Activated T-cell treated with anti-CD3 and anti-CD28 coated beads, Interleukin-2, amount 50 U/mL, for 24 hours (primary cell): ENCODE measurements at regions not wholly inside any gene's neighbourhood (a gene's known extent, or its start where the extent isn't known, plus 50 kb on each side); places are given as distances from the start of the nearest gene placed in this dataset.

Experiments
- DNase-seq: peaks from one replicate; pipeline ENCODE4 v3.0.0-alpha.2; 2020
- H3K27ac Mint-ChIP-seq: 2 replicates; pipeline ENCODE4 v1.8.0; 2020; ENCODE audit warnings: mild to moderate bottlenecking, mixed read lengths
- H3K27me3 Mint-ChIP-seq: 2 replicates; pipeline ENCODE4 v1.8.0; 2020; ENCODE audit warnings: mixed read lengths
- H3K36me3 Mint-ChIP-seq: 2 replicates; pipeline ENCODE4 v1.8.0; 2020; ENCODE audit warnings: low read depth, mixed read lengths
- H3K4me1 Mint-ChIP-seq: 2 replicates; pipeline ENCODE4 v1.8.0; 2020; ENCODE audit warnings: low read depth, mixed read lengths
- H3K4me3 Mint-ChIP-seq: 2 replicates; pipeline ENCODE4 v1.8.0; 2020; ENCODE audit warnings: mild to moderate bottlenecking, moderate library complexity, mixed read lengths
- H3K9me3 Mint-ChIP-seq: 2 replicates; pipeline ENCODE4 v1.8.0; 2020; ENCODE audit warnings: mixed read lengths

DNA sequence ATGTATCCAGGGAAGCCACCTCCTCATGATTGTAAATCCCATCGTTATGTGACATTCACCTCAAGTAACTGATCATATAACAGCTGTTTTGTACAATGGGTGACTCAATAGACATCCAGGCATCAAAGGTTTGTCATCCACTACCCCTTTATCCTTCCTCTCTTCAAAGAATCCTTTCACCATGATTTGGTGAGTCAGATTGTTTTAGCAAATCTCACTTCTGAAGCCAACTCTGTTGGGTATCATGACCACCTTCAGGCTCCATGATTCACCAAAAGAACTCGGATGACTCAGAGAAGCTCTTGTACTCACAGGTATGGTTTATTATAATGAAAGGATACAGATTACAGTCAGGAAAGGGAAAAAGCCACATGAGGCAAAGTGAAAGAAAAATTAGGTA, 132.1 kb downstream of the PWWP3B start:
- no peaks in the 10 kb centered on the region for H3K9me3 Mint-ChIP-seq
- H3K4me1 Mint-ChIP-seq = no peaks in the 10 kb centered on the region
- H3K4me3 Mint-ChIP-seq = no peak overlapping the region
- no peak overlapping the region for H3K27ac Mint-ChIP-seq
- H3K36me3 Mint-ChIP-seq = no peaks in the 10 kb centered on the region
- peaks cover 22% of the 10 kb centered on the region for H3K27me3 Mint-ChIP-seq
- DNase-seq = no peak

DNA sequence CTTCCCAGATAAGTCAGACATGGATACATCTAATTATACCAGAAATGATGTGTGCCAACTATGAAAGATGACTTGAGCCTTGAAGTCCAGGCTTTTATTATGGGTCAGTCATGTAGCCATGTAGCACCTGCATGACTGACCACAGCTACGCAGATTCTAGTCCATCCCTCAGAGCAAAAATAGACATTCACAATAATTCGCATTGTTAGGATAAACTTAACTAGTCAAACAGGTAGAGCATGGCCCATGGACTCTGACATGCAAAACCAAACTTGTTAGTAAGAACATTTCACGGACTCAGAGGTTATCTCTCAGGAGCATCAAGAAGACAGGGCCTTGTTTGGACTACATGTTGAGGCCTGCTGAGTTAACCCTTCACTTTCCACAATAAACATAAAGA, 132.6 kb downstream of the PWWP3B start:
- no peaks in the 10 kb centered on the region for H3K36me3 Mint-ChIP-seq
- DNase-seq = no peak
- no peak overlapping the region for H3K27ac Mint-ChIP-seq
- peaks cover 23% of the 10 kb centered on the region for H3K27me3 Mint-ChIP-seq
- no peaks in the 10 kb centered on the region for H3K4me1 Mint-ChIP-seq
- H3K9me3 Mint-ChIP-seq = no peaks in the 10 kb centered on the region
- no peak overlapping the region for H3K4me3 Mint-ChIP-seq

DNA sequence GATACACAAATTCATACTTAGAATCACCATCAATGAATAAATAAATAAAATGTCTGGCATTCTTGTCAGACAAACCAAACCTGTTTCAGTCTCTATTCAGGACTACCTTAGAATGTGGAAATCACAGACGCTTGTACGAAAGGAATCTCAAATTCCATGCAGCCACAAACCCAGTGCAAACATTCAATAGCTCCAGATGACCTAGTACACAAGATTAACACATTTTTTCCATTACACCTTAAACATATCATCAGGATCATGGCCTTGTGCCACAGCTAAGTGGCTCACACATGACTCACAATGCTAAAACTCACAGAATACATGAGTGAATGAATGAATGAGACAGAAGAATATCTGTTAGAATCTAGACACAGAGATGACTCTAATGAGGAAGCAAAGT, 134.2 kb downstream of the PWWP3B start:
- DNase-seq = no peak
- Mint-ChIP-seq H3K4me1 (no peaks in the 10 kb centered on the region), H3K36me3 (no peaks in the 10 kb centered on the region), H3K4me3 (no peak overlapping the region), H3K27ac (no peak overlapping the region), H3K9me3 (no peaks in the 10 kb centered on the region), H3K27me3 (peaks cover 33% of the 10 kb centered on the region)

DNA sequence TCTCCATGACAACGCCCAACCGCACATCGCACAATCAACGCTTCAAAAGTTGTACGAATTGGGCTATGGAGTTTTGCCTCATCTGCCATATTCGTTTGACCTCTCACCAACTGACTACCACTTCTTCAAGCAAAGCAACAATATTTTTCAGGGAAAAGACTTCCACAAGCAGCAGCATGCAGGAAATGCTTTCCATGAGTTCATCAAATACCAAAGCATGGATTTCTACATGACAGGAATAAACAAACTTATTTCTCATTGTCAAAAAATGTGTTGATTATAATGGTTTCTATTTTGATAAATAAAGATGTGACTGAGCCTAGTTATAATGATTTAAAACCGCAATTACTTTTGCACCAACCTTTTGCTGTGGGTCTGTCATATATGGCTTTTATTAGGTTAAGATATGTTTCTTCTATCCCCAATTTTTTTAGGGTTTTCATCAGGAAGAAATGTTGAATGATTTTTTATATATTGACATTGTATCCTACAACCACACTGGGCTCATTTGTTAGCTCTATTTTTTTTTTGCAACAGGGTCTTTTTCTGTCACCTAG, 138.4 kb downstream of the PWWP3B start:
- Mint-ChIP-seq H3K9me3 (no peaks in the 10 kb centered on the region), H3K4me3 (no peak overlapping the region), H3K4me1 (no peaks in the 10 kb centered on the region), H3K36me3 (no peaks in the 10 kb centered on the region), H3K27ac (no peak overlapping the region), H3K27me3 (peaks cover 33% of the 10 kb centered on the region)
- DNase-seq = no peak

DNA sequence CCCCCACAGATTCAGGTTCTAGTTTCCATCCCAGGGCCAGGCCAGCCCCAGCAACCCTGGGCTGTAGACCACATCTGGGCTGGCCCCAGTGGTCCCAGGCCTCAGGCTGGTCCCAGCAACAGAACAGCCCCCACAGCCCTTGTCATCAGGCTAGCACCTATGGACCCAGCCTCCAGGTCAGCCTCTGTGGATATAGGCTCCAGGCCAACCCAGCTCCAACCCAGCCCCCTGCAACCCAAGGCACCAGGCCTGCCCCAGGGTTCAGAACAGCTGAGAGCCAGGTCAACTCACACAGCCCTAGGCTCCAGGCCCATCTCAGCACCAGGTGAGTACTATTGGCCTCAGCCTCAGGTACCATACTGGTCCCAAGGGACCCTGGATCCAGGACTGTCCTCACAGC, 155.3 kb downstream of the PWWP3B start:
- Mint-ChIP-seq H3K4me3 (no peak overlapping the region), H3K9me3 (no peaks in the 10 kb centered on the region), H3K36me3 (no peaks in the 10 kb centered on the region), H3K4me1 (no peaks in the 10 kb centered on the region), H3K27ac (no peak overlapping the region), H3K27me3 (peaks cover 6% of the 10 kb centered on the region)
- DNase-seq = no peak

DNA sequence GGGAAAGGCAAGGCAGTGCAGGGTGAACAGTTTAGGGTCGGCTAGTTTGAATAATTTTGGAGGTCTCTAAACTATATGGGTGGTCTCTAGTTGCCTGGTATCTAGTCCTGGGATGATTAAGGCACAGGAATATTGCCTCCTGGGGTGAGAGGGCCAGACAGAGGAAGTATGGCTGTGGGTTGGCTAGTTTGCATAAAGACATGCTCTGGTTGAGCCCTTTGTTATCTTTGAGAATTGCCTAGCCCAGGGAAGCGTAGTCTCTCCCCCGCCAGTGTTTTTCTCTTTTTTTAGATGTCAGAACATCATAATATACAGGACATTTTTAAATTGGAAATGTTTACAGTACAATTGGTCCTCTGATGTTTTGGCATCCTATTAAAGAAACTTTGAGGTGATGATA, 163.5 kb downstream of the PWWP3B start:
- Mint-ChIP-seq H3K27ac (no peak overlapping the region), H3K36me3 (no peaks in the 10 kb centered on the region)

DNA sequence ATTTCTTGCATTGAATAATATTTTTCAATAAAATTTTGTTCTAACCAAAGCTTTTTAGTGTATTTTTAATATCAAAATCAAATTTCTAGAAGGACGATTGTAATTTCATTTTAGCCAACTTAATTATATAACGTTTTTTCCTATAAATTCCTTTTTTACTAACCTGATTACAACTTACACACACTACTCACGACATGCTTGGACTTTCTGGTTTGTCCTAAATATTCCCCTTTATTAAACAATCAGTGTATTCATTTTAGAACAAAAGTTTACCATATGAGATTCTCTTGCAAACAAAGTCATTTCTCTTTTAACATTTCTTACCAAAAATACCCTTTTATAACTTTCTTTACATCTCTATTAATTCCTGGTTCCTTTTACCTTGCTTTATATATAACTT, 173.7 kb downstream of the PWWP3B start:
- H3K9me3 Mint-ChIP-seq = no peaks in the 10 kb centered on the region
- DNase-seq = no peak
- no peak overlapping the region for H3K4me3 Mint-ChIP-seq
- no peaks in the 10 kb centered on the region for H3K36me3 Mint-ChIP-seq
- H3K27me3 Mint-ChIP-seq = peaks cover 13% of the 10 kb centered on the region
- no peaks in the 10 kb centered on the region for H3K4me1 Mint-ChIP-seq
- H3K27ac Mint-ChIP-seq = no peak overlapping the region

More for the DNA sequence above, 163.5 kb downstream of the PWWP3B start:
- H3K9me3 Mint-ChIP-seq = no peaks in the 10 kb centered on the region
- no peak for DNase-seq
- H3K4me1 Mint-ChIP-seq = no peaks in the 10 kb centered on the region
- H3K27me3 Mint-ChIP-seq = peaks cover 31% of the 10 kb centered on the region
- no peak overlapping the region for H3K4me3 Mint-ChIP-seq

DNA sequence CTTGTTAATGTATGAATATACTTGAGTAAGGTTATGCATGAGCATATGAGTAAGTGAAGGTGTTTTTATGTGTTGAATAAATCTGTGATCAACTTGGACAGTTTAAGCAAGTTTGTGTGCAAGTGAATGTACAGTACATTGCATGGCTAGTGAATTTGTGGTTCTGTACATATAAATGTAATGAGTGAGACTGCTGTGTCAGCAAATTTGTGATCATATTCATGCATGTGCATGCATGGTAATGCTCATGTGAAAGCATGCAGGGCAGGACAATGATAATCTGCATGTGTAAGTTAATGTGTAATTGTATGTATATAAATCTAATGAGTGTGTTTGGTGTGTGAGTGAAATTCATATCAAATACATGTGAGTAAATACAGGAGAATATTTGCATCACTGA, 188.5 kb downstream of the PWWP3B start:
- Mint-ChIP-seq H3K36me3 (no peaks in the 10 kb centered on the region), H3K9me3 (no peaks in the 10 kb centered on the region), H3K4me3 (no peak overlapping the region), H3K4me1 (no peaks in the 10 kb centered on the region), H3K27ac (no peak overlapping the region), H3K27me3 (peaks cover 16% of the 10 kb centered on the region)
- no peak for DNase-seq

DNA sequence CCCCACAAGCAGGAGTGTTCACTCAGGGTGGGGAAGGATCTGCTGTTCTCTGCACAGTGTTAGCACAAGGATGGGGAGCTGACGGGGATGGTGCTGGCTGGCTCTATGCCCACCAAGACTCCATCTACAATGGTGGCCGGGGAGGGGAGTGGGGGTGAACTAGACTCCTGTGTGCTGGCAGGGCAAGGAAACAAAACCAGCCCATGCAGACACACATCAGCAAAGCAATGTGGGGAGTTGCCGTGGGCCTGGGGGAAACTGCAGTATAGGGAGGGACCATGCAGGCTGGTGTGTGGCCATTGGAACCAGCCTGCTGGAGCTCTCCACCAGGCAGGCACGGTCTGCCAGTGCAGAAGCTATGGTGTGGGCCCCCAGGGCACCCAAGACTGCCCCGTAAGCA, 195.1 kb downstream of the PWWP3B start:
- Mint-ChIP-seq H3K4me3 (no peak overlapping the region), H3K27ac (no peak overlapping the region), H3K36me3 (no peaks in the 10 kb centered on the region), H3K9me3 (no peaks in the 10 kb centered on the region), H3K27me3 (peaks cover 28% of the 10 kb centered on the region), H3K4me1 (no peaks in the 10 kb centered on the region)
- no peak for DNase-seq

DNA sequence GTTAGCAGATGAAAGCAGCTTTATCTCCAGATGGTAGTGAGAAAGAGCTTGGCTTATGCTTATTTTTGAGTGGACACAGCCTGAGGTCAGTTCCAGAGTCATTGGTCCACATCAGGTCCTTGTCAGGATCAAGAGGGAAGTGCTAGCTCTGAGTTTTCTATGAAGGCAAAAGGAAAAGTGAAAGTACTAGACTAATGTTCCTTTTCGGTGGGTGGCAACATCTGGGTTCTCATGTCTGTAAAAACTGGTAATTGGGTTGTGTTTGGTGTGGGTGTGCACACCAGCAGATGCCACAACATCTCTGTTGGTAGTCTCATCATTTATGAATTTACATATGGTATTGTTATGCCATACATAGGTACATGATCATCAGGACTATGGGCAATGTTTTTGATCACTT, 210.5 kb downstream of the PWWP3B start:
- Mint-ChIP-seq H3K27ac (no peak overlapping the region), H3K27me3 (peaks cover 11% of the 10 kb centered on the region), H3K4me1 (peaks cover 15% of the 10 kb centered on the region), H3K9me3 (no peaks in the 10 kb centered on the region), H3K36me3 (no peaks in the 10 kb centered on the region), H3K4me3 (peak overlapping the region; percentile 25)
- no peak for DNase-seq

DNA sequence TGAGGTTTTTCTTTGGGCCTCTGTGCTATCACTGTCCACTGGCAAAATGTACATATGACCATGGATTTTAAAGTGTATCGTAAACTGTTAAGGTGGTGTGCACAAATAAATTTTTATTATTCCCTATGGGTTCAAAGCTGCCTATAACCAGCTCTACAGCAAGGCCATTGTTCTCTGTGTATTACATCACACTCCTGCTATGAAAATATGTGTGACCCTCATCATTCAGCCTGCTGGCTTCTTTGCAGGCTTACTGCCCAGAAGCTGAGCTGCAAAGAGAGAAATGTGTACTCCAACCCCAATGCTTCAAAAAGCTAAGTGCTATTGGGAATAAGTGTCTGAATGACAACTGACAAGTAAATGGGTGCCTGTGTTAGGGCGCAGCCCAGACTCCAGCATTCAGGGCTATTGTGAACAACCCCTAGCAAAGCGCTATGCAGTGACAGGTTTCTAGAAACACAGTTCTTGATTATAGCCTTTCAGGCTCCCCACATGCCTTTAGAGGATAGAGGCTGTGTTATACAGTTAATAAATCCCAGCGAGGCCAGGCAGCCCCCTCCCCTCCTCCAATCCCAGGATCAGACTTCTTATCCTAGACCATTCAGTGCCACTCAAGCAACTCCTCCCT, 220.4 kb upstream of the RADX start:
- no peaks in the 10 kb centered on the region for H3K9me3 Mint-ChIP-seq
- peaks cover 6% of the 10 kb centered on the region for H3K27me3 Mint-ChIP-seq
- no peak for DNase-seq
- no peak overlapping the region for H3K4me3 Mint-ChIP-seq
- H3K4me1 Mint-ChIP-seq = no peaks in the 10 kb centered on the region
- no peaks in the 10 kb centered on the region for H3K36me3 Mint-ChIP-seq
- no peak overlapping the region for H3K27ac Mint-ChIP-seq

DNA sequence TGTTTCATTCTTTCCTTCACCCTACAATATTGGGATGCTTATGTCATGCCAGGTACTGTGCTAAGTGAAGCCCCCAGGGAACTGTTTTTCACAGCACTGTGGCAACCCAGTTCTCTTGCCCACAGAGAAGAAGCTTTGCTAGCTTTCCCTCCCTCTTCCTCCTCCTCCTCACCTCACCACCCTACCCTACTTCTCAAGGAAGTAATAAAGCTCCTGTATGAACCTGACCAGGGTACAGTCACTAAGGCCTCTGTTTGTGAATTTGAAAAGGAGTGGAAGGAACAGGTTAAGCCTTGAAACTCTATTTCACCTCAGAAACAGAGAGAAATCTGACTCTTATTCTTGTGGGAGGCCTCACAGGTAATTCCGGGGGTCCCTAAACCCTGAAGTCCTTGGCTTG, 219.4 kb upstream of the RADX start:
- Mint-ChIP-seq H3K27me3 (peaks cover 10% of the 10 kb centered on the region), H3K36me3 (no peaks in the 10 kb centered on the region), H3K9me3 (no peaks in the 10 kb centered on the region), H3K27ac (no peak overlapping the region), H3K4me1 (no peaks in the 10 kb centered on the region), H3K4me3 (no peak overlapping the region)
- DNase-seq = no peak

DNA sequence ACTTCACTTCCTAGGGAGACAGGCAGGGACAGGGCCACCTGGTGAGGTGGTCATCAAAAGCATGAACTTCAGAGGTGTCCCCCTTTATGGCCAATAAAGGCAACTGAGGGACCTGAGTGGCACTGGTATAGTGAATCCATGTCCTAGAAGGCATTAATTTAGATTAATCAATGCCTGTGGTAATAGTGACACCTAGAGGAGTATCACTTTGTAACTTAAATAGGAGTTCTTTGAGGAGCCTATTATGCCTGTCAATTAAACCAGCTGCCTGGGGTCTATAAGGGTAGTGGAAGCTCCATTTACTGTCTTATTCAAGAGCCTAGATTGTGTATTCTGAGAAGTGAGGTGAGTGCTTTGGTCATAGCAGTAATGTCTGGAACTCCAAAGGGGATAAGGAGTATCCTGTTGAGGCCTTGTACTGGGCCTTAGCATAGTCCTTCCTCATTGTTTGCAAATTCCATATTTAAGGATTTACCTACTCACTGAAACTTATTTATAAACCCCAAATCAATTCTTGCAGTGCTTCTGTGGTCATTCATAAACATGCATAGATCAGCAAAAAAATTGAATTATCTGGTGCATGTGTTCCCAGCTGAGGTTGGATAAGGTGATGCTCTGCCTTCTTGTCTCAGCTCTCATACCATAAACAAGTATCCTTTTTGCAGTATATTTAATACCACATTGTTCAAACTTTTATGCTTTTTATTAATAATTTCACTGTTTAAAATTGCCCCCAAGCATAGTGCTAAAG, 213.8 kb upstream of the RADX start:
- no peaks in the 10 kb centered on the region for H3K4me1 Mint-ChIP-seq
- H3K27me3 Mint-ChIP-seq = peaks cover 23% of the 10 kb centered on the region
- H3K27ac Mint-ChIP-seq = no peak overlapping the region
- H3K9me3 Mint-ChIP-seq = no peaks in the 10 kb centered on the region
- no peak overlapping the region for H3K4me3 Mint-ChIP-seq
- DNase-seq = no peak
- H3K36me3 Mint-ChIP-seq = no peaks in the 10 kb centered on the region

DNA sequence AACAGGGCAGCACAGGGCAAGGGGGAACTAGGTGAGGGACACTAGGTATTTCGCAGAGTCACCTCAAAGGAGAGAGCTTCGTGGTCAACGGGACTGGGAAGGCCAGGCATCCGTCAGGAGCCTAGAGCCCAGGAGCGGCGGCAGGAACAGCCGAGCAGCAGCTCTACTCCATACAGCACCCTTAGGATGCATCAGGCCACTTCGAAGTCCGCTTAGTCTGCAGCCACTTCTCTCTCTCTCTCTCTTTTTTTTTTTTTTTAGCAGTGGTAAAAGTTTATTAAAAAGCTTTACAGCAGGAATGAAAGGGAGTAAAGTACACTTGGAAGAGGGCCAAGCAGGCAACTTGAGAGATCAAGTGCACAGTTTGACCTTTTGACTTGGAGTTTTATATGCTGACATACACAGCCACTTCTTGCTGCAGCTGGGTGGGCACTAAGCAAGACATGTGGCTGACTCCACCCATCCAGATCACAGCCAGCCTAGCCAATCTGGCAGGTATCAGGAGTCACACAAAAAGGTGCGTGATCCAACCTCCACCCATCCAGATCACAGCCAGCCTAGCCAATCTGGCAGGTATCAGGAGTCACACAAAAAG, 209.7 kb upstream of the RADX start:
- Mint-ChIP-seq H3K27me3 (peaks cover 34% of the 10 kb centered on the region), H3K27ac (no peak overlapping the region), H3K4me1 (no peaks in the 10 kb centered on the region), H3K36me3 (no peaks in the 10 kb centered on the region), H3K4me3 (no peak overlapping the region), H3K9me3 (no peaks in the 10 kb centered on the region)
- no peak for DNase-seq

DNA sequence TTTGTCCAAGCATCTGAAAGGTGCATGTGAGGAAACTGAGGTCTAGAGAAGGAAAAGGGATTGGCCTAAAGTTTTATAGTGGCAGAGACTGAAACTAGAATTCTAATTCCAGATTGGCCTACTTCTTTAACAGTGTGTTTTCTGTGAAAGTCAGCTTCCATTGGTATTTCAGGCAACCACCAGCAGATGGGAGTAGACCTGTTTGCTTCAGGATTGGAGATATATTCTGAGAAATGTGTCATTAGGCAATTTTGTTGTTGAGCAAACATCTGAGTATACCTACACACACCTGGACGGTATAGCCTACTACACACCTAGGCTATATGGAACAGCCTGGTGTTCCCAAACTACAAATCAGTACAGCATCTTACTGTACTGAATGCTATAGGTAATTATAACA, 207.3 kb upstream of the RADX start:
- Mint-ChIP-seq H3K4me1 (no peaks in the 10 kb centered on the region), H3K27ac (no peak overlapping the region), H3K27me3 (peaks cover 47% of the 10 kb centered on the region)

More for the DNA sequence above, 207.3 kb upstream of the RADX start:
- Mint-ChIP-seq H3K36me3 (no peaks in the 10 kb centered on the region), H3K4me3 (no peak overlapping the region), H3K9me3 (no peaks in the 10 kb centered on the region)
- no peak for DNase-seq
